ENCODE measurements at regions not wholly inside any gene's neighbourhood (a gene's known extent, or its start where the extent isn't known, plus 50 kb on each side); places are given as distances from the start of the nearest gene placed in this dataset.

GRCh38 chr14:66085224-66085623 is 400.9 kb upstream of the CCDC196 start:
- TF ChIP-seq CTCF (IDR thresholded peaks at IDR 0.05; ENCODE audit: insufficient read depth, low read length, poor library complexity, severe bottlenecking) (no peak), EZH2phosphoT487 (conservative IDR thresholded peaks at IDR 0.05; ENCODE audit: low read length) (no peak)

All from SU-DHL-6 (cell line).